C1 segment of cervical spinal cord (tissue), 14 donors: ENCODE measurements at regions not wholly inside any gene's neighbourhood (a gene's known extent, or its start where the extent isn't known, plus 50 kb on each side); places are given as distances from the start of the nearest gene placed in this dataset.

Experiments used
- DNase-seq, 14 donors: peaks; one replicate each; lab custom pipeline; 2025; lab: John Stamatoyannopoulos, UW

DNA sequence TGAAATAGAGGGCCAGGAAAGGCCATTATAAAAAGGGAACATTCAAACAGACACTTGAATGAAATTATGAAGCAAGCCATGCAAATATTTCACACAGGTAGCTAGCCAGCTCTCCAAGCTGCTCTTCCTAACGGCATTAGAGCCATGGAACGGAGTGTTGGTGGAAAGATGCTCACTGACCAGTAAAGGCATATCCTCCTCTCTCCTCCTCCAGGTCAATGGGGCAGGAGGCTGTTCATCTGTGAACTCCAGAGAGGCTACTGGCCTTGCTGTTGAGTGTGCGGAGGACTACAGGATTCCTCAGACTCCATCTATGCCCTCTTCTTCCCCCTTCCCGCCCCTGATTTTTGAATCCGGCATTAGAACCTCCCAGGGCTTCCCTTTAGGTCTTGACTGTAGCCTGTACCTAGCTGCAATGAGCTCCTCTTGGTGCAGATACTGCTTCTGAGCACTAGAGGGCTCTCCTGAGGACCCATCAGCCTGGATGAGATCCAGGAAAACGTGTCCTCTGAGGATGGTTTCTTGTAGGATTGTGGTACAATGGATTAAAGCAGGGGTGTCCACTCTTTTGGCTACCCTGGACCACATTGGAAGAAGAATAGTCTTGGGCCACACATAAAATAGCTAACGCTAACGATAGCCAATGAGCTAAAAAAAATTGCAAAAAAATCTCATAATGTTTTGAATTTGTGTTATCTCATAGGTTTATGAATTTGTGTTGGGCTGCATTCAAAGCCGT is 162.2 kb downstream of the SREK1 start:
- DNase-seq, result peak in 11 of 14 donors; percentile 1 to 47 (median 17)

- no peak for DNase-seq
Measured at GRCh38 chr5:66306844-66307315, 162.8 kb downstream of the SREK1 start.

- DNase-seq, result peak in 2 of 14 donors; percentile 13 to 27
Measured at GRCh38 chr5:66307647-66308241, 163.6 kb downstream of the SREK1 start.

DNA sequence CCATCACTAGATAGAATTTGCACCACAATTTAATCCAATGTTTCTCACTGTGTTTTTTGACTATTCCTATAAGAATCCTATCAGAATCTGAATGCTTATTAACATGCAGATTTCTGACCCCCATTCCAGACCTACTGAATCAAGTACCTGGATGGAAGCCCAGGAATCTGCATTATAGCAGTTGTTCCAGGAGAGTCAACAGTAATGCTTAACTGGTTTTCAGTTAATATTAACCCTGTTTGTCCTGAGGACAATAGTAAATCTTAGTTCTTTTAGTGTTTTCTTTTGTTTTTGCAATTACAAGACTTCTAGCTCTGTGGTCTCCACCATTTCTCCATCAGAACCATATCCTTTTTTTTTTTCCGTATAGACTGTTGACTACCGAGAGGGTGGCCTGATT is 168.2 kb downstream of the SREK1 start:
- no peak for DNase-seq

- no peak for DNase-seq
Measured at GRCh38 chr5:66315784-66316183, 171.7 kb downstream of the SREK1 start.

GRCh38 chr5:66322786-66323528 is 178.9 kb downstream of the SREK1 start:
- no peak for DNase-seq

DNA sequence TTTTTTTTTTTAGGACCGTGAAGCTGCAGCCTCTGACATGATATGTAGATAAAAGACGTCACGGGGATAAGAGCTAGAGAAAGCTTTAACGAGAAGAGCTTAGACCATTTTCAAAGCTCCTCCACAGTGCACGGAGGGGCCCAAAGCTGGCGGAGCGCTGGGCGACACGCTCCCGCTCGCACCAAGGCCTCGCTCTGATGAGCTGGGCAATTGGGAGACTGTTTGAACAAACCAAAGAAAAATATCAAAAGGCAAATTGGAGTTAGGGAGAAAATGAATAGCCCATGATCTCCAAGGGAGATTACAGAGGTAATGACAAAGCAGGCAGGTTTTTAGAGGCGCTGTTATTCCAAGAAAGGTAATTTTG is 179.4 kb downstream of the SREK1 start:
- DNase-seq, result no peak

DNA sequence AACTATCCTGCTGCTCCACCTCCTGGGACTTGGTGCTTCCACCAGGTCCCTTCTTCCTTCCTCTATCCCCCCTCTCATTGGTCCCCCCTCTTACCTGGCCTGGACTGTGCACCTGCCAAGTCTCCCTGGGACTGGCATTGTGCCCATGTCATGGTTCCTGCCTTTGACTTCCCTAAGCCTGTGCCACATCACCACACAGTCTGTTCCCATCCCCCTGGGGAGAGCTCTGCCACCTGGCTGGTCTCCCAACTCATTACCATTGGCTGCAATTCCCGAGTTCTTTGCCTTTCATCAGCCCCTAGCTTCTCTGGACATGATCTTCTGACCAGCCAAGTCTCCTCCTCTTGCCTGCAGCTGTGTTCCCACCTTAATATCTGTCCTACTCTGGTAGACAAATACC is 180.3 kb downstream of the SREK1 start:
- DNase-seq, result no peak

DNA sequence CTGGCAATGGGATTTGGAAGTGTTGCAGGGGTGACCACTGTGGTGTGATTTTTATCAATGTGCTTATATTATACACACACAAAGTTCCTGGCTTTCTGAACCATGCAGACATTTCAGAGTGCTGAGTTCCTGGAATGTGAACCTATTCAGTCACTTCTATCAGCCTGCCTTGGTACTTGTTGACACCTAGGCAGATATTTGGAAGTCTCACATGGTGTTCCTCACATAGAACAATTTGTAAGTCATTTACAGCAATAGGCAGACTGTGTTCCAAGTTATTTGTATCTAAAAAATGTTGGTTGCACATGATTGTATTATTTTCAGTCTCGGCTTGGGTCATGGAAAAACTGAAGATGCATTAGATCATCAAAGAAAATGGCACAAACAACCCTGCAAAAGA is 182.2 kb downstream of the SREK1 start:
- no peak for DNase-seq

- DNase-seq, result no peak
Measured at GRCh38 chr5:66327008-66327407, 182.9 kb downstream of the SREK1 start.

- no peak for DNase-seq
Measured at GRCh38 chr5:66329078-66329477, 185.0 kb downstream of the SREK1 start.

DNA sequence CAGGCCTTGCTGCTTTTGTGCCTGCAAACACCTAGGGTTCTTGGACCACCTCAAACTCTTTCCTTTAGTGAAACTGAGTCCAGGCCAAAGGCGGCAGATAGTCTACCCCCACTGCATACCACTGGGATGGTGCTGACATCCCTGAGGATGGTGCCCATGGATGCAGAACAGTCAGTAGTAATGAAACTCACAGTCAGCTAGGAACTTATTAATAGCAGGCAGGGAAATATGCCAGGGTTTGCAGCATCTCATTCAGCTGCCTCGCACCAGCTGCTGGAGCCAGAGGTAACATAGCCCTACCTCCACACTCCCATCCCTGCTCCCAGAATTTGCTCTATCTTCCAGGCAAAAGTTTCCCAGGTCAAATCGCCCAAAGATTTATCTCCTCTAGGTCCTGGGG is 189.1 kb downstream of the SREK1 start:
- DNase-seq, result no peak

DNA sequence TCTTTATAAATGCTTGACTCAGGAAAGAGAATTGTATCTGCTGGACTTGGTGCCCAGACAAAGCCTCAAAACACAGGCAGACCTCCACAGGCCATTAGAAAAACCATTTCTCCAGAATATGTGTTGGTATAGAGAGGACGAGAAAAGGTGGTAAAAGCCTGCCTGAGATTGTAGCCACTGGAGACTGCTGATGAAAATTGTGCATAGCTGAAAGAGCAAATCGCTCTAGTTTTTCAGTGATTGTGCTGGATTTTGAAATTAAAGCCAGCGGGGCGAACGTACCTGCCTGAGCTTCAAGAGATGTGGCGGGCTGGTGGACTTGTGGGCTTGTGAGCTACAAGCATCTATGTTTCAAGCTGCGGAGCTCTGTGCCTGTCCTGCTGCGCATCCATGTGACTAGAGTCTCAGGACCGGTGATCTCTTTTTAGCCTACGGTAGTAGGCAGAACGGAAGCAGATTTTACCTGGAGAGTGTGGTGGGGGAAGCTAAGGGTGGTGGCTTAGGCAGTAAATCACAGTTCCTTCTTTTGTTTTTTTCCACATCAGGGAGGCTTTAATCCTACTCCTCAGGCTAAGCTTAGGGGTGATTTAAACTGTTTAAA is 193.6 kb downstream of the SREK1 start:
- no peak for DNase-seq

- DNase-seq, result no peak
Measured at GRCh38 chr5:66338828-66339227, 194.7 kb downstream of the SREK1 start.

GRCh38 chr5:66339896-66340295 is 195.8 kb downstream of the SREK1 start:
- DNase-seq, result no peak

DNA sequence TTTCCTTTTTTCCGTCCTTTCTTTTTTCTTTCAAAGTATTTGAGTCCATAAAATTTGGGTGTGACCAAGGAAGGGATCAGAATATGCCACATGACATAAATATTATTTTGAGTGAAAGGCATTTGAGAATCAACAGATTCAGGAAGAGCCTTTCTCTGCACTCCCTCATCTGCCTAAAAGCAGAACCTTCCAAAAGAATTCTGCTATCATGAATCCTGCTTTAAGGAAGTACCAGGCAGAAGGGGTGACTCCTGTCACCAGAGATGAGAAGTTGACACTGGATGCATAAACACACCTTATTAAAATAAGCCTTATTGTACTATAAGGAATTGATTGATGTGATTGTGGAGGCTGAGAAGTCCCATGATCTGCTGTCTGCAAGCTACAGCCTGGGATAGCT is 196.7 kb downstream of the SREK1 start:
- no peak for DNase-seq

DNA sequence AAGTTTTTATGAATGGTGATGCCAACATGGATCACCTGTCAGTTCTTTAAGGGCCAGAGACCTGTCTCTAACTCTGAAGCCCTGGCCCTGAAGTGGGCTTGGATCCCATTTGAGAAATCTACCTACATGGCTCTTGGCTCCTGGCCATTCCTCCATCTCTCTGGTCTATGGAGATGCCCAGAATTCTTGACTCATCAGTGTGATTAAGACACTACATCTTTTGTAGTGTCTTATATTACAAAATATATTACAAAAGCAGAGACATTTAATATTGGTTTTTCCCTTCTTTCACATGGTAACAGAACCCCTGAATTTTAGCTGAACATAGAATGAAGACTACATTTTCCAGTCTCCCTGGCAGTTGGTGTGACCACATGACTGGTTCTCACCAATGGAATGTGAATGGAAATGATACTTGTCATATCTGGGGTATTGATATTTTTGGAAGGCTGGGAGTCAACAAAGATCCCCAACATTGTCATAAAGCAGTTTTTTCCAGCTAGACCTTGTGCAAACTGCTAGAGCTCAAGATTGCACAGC is 198.3 kb downstream of the SREK1 start:
- no peak for DNase-seq

DNA sequence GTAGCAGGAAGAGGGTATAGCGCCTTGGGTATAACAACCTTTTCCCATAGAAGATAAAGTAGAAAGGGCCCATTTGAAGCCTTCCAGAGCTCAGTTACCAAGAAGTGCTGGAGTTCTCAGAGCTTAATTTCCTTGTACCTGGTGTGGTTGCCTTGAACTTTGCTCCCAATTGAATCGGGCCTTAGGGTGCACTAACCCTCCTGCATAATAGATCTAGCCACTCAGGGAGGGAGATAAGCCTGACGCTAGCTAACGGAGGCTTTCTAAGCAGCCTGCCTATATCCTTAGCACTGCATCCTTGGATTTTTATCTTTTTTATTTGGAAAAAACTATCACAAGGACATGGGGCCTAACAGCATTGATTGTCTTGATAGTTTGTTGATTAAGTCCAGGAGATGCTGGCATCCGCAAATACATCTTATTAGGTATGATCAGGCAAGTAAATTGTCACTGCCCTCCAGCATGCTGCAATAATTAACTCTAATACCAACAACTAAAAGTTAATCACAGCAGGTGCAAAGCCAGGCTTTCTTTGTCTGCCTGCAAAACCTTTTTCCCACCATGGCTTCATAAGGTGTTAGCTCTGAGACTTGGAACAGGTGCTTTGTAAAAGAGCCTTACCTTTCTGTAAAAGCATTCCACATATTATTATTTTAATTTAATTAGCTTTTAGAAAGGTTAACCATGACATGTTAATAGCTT is 199.4 kb downstream of the SREK1 start:
- no peak for DNase-seq

- DNase-seq, result no peak
Measured at GRCh38 chr5:66344544-66344943, 200.4 kb downstream of the SREK1 start.

DNA sequence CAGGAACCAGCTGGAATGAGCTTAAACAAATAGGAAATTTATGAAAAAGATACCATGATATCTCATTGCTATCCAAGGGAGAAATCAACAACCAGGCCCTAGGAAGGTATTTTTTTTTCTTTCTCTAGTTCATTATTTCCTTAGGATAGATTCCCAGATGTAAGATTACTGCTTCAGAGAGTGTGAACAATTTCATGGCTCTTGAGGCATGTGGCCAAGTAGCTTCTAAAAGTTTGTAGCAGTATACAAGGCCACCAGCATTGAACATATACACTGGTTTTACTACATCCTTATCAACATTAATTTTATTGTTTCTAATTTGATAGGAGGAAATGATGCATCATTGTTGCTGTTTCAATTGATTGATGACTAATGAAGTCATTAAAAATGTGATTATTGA is 201.2 kb downstream of the SREK1 start:
- no peak for DNase-seq

DNA sequence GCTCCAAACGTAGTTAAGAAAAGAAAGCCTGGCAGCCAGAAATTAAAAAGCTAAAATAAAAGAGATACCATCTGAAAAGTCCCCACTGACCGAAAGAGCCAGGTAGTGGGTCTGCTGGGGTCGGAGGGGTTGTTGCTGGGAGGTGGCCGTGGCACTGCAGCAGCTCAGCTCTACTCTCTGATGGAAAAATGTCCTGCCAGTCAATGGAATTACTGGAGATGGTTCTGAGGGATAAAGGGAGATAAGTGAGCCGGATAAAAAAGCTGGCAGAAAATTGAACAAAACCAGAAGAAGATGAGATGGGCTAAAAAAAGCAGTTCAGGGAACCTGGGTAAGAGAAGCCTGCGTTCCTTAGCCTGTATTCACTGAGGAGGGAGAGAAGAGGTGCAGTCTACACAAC is 202.8 kb downstream of the SREK1 start:
- no peak for DNase-seq
